ENCODE measurements at regions not wholly inside any gene's neighbourhood (a gene's known extent, or its start where the extent isn't known, plus 50 kb on each side); places are given as distances from the start of the nearest gene placed in this dataset.

DNA sequence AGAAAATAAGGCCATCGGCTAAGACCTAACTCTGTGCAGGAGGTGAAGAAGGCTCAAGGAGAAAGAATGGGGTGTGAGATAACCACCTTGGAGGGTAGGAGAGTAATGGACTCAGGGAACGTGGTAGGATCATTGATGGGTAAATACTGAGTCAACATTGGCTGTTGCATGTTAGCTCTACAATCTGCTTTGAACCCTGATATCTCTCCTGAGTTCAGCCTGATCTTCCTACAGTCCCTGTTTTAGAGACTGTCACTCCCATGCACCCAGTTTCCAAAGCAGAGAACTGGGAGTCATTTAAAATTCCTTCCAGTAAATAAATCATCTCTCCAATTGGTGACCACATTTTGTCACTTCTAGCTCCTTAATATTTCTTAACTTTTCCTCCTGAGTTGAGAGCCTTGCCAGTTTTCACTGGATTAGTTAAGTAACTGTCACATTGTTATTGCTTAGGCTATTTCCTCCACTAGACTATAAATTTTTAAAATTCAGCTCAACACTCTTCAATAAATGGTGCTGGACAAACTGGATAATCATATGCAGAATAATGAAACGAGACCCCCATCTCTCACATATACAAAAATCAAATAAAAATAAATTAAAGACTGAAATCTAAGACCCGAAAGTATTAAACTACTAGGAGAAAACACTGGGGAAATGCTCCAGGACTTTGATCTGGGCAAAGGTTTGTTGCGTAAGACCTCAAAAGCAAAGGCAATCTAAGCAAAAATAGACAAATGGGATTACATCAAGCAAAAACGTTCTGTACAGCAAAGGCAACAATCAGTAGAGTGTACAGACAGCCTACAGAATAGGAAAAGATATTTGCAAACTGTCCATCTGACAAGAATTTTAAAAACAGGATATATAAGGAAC is 138.9 kb upstream of the TMEM170B start (continued):
- no peak for TF ChIP-seq MIER2 (CRISPR knock-in tag; IDR thresholded peaks at IDR 0.05)
- TF ChIP-seq, protein P1, sequence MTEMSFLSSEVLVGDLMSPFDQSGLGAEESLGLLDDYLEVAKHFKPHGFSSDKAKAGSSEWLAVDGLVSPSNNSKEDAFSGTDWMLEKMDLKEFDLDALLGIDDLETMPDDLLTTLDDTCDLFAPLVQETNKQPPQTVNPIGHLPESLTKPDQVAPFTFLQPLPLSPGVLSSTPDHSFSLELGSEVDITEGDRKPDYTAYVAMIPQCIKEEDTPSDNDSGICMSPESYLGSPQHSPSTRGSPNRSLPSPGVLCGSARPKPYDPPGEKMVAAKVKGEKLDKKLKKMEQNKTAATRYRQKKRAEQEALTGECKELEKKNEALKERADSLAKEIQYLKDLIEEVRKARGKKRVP (CRISPR knock-in tag; IDR thresholded peaks at IDR 0.05) = peak in 1 of 2 experiments; percentile 94; a peak in 2 of 4 replicates
- peak; percentile 93; the same call in 1 of the 2 replicates for TF ChIP-seq HMG20A (CRISPR knock-in tag; IDR thresholded peaks at IDR 0.05; ENCODE audit: borderline replicate concordance)
- TF ChIP-seq, protein P2, sequence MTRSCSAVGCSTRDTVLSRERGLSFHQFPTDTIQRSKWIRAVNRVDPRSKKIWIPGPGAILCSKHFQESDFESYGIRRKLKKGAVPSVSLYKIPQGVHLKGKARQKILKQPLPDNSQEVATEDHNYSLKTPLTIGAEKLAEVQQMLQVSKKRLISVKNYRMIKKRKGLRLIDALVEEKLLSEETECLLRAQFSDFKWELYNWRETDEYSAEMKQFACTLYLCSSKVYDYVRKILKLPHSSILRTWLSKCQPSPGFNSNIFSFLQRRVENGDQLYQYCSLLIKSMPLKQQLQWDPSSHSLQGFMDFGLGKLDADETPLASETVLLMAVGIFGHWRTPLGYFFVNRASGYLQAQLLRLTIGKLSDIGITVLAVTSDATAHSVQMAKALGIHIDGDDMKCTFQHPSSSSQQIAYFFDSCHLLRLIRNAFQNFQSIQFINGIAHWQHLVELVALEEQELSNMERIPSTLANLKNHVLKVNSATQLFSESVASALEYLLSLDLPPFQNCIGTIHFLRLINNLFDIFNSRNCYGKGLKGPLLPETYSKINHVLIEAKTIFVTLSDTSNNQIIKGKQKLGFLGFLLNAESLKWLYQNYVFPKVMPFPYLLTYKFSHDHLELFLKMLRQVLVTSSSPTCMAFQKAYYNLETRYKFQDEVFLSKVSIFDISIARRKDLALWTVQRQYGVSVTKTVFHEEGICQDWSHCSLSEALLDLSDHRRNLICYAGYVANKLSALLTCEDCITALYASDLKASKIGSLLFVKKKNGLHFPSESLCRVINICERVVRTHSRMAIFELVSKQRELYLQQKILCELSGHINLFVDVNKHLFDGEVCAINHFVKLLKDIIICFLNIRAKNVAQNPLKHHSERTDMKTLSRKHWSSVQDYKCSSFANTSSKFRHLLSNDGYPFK (CRISPR knock-in tag; IDR thresholded peaks at IDR 0.05; ENCODE audit: borderline replicate concordance) = no peak
- TF ChIP-seq, protein P3, sequence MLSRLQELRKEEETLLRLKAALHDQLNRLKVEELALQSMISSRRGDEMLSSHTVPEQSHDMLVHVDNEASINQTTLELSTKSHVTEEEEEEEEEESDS (CRISPR knock-in tag; IDR thresholded peaks at IDR 0.05; ENCODE audit: borderline replicate concordance) = no peak; the same call in 1 of the 2 replicates
- TF ChIP-seq, protein P4, sequence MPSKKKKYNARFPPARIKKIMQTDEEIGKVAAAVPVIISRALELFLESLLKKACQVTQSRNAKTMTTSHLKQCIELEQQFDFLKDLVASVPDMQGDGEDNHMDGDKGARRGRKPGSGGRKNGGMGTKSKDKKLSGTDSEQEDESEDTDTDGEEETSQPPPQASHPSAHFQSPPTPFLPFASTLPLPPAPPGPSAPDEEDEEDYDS (CRISPR knock-in tag; IDR thresholded peaks at IDR 0.05) = peak; percentile 69
- TF ChIP-seq ZNF850 (CRISPR knock-in tag; conservative IDR thresholded peaks at IDR 0.05) = no peak; the same call in 1 of the 2 replicates
- 0 out of 2 replicates have a peak, but pooled peaks have one; percentile 17 for TF ChIP-seq NFYC (CRISPR knock-in tag; IDR thresholded peaks at IDR 0.05)
- TF ChIP-seq, protein P5, sequence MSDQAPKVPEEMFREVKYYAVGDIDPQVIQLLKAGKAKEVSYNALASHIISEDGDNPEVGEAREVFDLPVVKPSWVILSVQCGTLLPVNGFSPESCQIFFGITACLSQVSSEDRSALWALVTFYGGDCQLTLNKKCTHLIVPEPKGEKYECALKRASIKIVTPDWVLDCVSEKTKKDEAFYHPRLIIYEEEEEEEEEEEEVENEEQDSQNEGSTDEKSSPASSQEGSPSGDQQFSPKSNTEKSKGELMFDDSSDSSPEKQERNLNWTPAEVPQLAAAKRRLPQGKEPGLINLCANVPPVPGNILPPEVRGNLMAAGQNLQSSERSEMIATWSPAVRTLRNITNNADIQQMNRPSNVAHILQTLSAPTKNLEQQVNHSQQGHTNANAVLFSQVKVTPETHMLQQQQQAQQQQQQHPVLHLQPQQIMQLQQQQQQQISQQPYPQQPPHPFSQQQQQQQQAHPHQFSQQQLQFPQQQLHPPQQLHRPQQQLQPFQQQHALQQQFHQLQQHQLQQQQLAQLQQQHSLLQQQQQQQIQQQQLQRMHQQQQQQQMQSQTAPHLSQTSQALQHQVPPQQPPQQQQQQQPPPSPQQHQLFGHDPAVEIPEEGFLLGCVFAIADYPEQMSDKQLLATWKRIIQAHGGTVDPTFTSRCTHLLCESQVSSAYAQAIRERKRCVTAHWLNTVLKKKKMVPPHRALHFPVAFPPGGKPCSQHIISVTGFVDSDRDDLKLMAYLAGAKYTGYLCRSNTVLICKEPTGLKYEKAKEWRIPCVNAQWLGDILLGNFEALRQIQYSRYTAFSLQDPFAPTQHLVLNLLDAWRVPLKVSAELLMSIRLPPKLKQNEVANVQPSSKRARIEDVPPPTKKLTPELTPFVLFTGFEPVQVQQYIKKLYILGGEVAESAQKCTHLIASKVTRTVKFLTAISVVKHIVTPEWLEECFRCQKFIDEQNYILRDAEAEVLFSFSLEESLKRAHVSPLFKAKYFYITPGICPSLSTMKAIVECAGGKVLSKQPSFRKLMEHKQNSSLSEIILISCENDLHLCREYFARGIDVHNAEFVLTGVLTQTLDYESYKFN (CRISPR knock-in tag; conservative IDR thresholded peaks at IDR 0.05) = peak; percentile 95
- no peak for TF ChIP-seq GTF2F1 (IDR thresholded peaks at IDR 0.05; ENCODE audit: low read length)
- TF ChIP-seq MXI1 (IDR thresholded peaks at IDR 0.05; ENCODE audit: borderline replicate concordance, low read depth, low read length) = peak; percentile 18; the same call in 1 of the 3 replicates
- TF ChIP-seq CREM (IDR thresholded peaks at IDR 0.05) = peak; percentile 85
- TF ChIP-seq CREM (CRISPR knock-in tag; IDR thresholded peaks at IDR 0.05) = no peak
- TF ChIP-seq, protein P6, sequence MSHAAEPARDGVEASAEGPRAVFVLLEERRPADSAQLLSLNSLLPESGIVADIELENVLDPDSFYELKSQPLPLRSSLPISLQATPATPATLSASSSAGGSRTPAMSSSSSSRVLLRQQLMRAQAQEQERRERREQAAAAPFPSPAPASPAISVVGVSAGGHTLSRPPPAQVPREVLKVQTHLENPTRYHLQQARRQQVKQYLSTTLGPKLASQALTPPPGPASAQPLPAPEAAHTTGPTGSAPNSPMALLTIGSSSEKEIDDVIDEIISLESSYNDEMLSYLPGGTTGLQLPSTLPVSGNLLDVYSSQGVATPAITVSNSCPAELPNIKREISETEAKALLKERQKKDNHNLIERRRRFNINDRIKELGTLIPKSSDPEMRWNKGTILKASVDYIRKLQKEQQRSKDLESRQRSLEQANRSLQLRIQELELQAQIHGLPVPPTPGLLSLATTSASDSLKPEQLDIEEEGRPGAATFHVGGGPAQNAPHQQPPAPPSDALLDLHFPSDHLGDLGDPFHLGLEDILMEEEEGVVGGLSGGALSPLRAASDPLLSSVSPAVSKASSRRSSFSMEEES (CRISPR knock-in tag; IDR thresholded peaks at IDR 0.05) = peak; percentile 62; the same call in 1 of the 2 replicates
- TF ChIP-seq ZNF354B (CRISPR knock-in tag; IDR thresholded peaks at IDR 0.05) = no peak
- TF ChIP-seq MIER3 (CRISPR knock-in tag; IDR thresholded peaks at IDR 0.05; ENCODE audit: borderline replicate concordance) = peak; percentile 79; the same call in 1 of the 2 replicates
- TF ChIP-seq ZNF644 (CRISPR knock-in tag; IDR thresholded peaks at IDR 0.05; ENCODE audit: low read depth) = peak; percentile 86
- no peak for TF ChIP-seq PRPF4 (IDR thresholded peaks at IDR 0.05; ENCODE audit: low read depth, low read length, poor library complexity, severe bottlenecking)
- peak; percentile 70 to 75 for TF ChIP-seq MAFK (conservative IDR thresholded peaks at IDR 0.05 in 1 of 2, IDR thresholded peaks at IDR 0.05 in 1 of 2; ENCODE audit: low read length in 2 of 2)
- no peak for TF ChIP-seq ZFP82 (CRISPR knock-in tag; IDR thresholded peaks at IDR 0.05; ENCODE audit: borderline replicate concordance)

Data from HepG2 (cell line).